Neural cell (in vitro differentiated cells): ENCODE measurements at regions not wholly inside any gene's neighbourhood (a gene's known extent, or its start where the extent isn't known, plus 50 kb on each side); places are given as distances from the start of the nearest gene placed in this dataset.

ENCODE experiments used
- CTCF ChIP-seq: fragments of 450-650 bp; IDR thresholded peaks from 2 replicates; pipeline ENCODE4 v1.5.1; 2014; ENCODE audit warnings: antibody characterized with exemption, mild to moderate bottlenecking, moderate library complexity; ENCODE audit not compliant: poor library complexity, severe bottlenecking
- EP300 ChIP-seq: fragments of 450-650 bp; conservative IDR thresholded peaks from 2 replicates; pipeline ENCODE4 v1.6.1; 2014; ENCODE audit warnings: antibody characterized with exemption, mild to moderate bottlenecking, moderate library complexity; ENCODE audit not compliant: poor library complexity, severe bottlenecking
- EZH2 ChIP-seq: fragments of 200-600, 300-800 bp; shearing (Covaris generic), sonication (generic); IDR thresholded peaks from 2 replicates; pipeline ENCODE4 v1.6.1; 2014; ENCODE audit warnings: antibody characterized with exemption, low read length, borderline replicate concordance, mild to moderate bottlenecking; ENCODE audit not compliant: insufficient read depth, poor library complexity, severe bottlenecking
- MXI1 ChIP-seq: fragments of 450-650 bp; conservative IDR thresholded peaks from 2 replicates; pipeline ENCODE4 v1.6.1; 2014; ENCODE audit warnings: antibody characterized with exemption, mild to moderate bottlenecking; ENCODE audit not compliant: poor library complexity, severe bottlenecking
- POLR2AphosphoS5 ChIP-seq: IDR thresholded peaks from 2 replicates; pipeline ENCODE4 v1.6.1; 2012
- REST ChIP-seq: IDR thresholded peaks from 2 replicates; pipeline ENCODE4 v1.6.1; 2012; ENCODE audit warnings: borderline replicate concordance
- SMC3 ChIP-seq: fragments of 450-650 bp; conservative IDR thresholded peaks from 2 replicates; pipeline ENCODE4 v1.6.1; 2014; ENCODE audit warnings: antibody characterized with exemption, mild to moderate bottlenecking, moderate library complexity; ENCODE audit not compliant: poor library complexity
- TAF1 ChIP-seq: IDR thresholded peaks from 2 replicates; pipeline ENCODE4 v1.6.1; 2012; ENCODE audit warnings: low read depth

GRCh38 chr5:110329955-110330525 lies 396.4 kb downstream of the TMEM232 start:
- no peak for TF ChIP-seq EP300
- TF ChIP-seq CTCF, result no peak
- TF ChIP-seq REST, result no peak
- no peak for TF ChIP-seq POLR2AphosphoS5
- TF ChIP-seq SMC3, result no peak
- no peak for TF ChIP-seq EZH2
- no peak for TF ChIP-seq TAF1
- no peak for TF ChIP-seq MXI1
